Adrenal gland (tissue), 5 donors: ENCODE measurements at regions not wholly inside any gene's neighbourhood (a gene's known extent, or its start where the extent isn't known, plus 50 kb on each side); places are given as distances from the start of the nearest gene placed in this dataset.

Experiments used
- POLR2A ChIP-seq, 2 donors: fragments of 450-650 bp; IDR thresholded peaks; one replicate each; pipeline ENCODE4 v1.6.1; 2017; ENCODE audit warnings: antibody characterized with exemption in 2 of 2, mild to moderate bottlenecking in 2 of 2, moderate library complexity in 1 of 2
- TF ChIP-seq, protein P1 (sequence below), 6 experiments: fragments of 450-650 bp in 4 of 6; fragments of 200-600 bp in 2 of 6; sonication (generic) in 1 of 6; IDR thresholded peaks; 1 replicate in 5 of 6; 2 replicates in 1 of 6; pipeline versions ENCODE4 v1.5.1 to v1.8.0; 2016 to 2021; ENCODE audit warnings: antibody characterized with exemption in 6 of 6, mild to moderate bottlenecking in 2 of 6, moderate library complexity in 1 of 6
- donor health status: DM: no; HTN: no; CAD: no.

DNA sequence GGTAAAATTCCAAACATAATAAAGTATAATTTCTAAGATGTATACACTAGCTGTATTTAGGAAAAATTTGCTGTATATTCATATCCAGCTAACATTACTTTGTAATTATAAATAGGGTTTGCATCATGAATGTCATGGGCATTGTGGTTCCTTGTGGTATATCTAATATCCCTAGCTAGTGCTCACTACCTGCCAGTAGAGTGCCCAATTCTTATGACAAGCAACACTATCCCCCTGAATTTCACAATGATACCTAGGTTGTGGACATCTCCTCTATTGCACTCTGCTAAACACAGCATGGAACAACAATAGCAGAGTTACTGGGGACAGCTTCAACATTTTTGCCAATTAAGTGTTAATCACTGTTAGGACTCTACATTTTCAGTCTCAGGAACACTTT lies 1656.5 kb downstream of the EFNA5 start:
- TF ChIP-seq POLR2A (IDR thresholded peaks at IDR 0.05), result no peak
- TF ChIP-seq, protein P1, sequence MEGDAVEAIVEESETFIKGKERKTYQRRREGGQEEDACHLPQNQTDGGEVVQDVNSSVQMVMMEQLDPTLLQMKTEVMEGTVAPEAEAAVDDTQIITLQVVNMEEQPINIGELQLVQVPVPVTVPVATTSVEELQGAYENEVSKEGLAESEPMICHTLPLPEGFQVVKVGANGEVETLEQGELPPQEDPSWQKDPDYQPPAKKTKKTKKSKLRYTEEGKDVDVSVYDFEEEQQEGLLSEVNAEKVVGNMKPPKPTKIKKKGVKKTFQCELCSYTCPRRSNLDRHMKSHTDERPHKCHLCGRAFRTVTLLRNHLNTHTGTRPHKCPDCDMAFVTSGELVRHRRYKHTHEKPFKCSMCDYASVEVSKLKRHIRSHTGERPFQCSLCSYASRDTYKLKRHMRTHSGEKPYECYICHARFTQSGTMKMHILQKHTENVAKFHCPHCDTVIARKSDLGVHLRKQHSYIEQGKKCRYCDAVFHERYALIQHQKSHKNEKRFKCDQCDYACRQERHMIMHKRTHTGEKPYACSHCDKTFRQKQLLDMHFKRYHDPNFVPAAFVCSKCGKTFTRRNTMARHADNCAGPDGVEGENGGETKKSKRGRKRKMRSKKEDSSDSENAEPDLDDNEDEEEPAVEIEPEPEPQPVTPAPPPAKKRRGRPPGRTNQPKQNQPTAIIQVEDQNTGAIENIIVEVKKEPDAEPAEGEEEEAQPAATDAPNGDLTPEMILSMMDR (IDR thresholded peaks at IDR 0.05), result no peak
